Suprapubic skin (tissue), 4 donors: ENCODE measurements at regions not wholly inside any gene's neighbourhood (a gene's known extent, or its start where the extent isn't known, plus 50 kb on each side); places are given as distances from the start of the nearest gene placed in this dataset.
"Not testable (repeated sequence)": the region's sequence is repeated elsewhere in the genome, so short reads cannot be mapped to it uniquely, and the experiment has no call there.

Source experiments
- DNase-seq, 2 donors: peaks; one replicate each; pipeline ENCODE4 v3.0.0-alpha.2; 2019; ENCODE audit warnings: low spot score in 2 of 2
- H3K27ac ChIP-seq: fragments of 200-600 bp; sonication (generic); one replicate; pipeline ENCODE4 v1.5.1; 2019
- H3K27me3 ChIP-seq: fragments of 200-600 bp; sonication (generic); one replicate; pipeline ENCODE4 v1.5.1; 2019
- H3K36me3 ChIP-seq: fragments of 200-600 bp; sonication (generic); one replicate; pipeline ENCODE4 v1.5.1; 2019
- H3K4me1 ChIP-seq: fragments of 200-600 bp; sonication (generic); one replicate; pipeline ENCODE4 v1.5.1; 2019
- H3K4me3 ChIP-seq: fragments of 200-600 bp; sonication (generic); one replicate; pipeline ENCODE4 v1.5.1; 2019; ENCODE audit warnings: mild to moderate bottlenecking
- H3K9me3 ChIP-seq: fragments of 200-600 bp; sonication (generic); one replicate; pipeline ENCODE4 v1.5.1; 2019
- EP300 ChIP-seq: sonication (generic); formaldehyde crosslinking; IDR thresholded peaks from one replicate; pipeline ENCODE4 v1.6.1; 2017; ENCODE audit warnings: antibody characterized with exemption
- POLR2A ChIP-seq, 2 donors: fragments of 450-650 bp; IDR thresholded peaks; one replicate each; pipeline ENCODE4 v1.6.1; 2017; ENCODE audit warnings: antibody characterized with exemption in 2 of 2, mild to moderate bottlenecking in 2 of 2, moderate library complexity in 2 of 2
- POLR2AphosphoS5 ChIP-seq, 3 donors: sonication (generic); formaldehyde crosslinking; IDR thresholded peaks; one replicate each; pipeline ENCODE4 v1.6.1; 2017; ENCODE audit warnings: antibody characterized with exemption in 3 of 3
- WGBS: methylation state at CpG from one replicate; pipeline ENCODE4 v1.1.5; 2018; 5-methylcytosine and 5-hydroxymethylcytosine counted together
- TF ChIP-seq, protein P1 (sequence below), 2 donors: fragments of 200-600 bp in 1 of 2; fragments of 450-650 bp in 1 of 2; sonication (generic) in 1 of 2; IDR thresholded peaks; one replicate each; pipeline ENCODE4 v1.5.1; 2016 to 2019; ENCODE audit warnings: antibody characterized with exemption in 2 of 2, mild to moderate bottlenecking in 1 of 2, moderate library complexity in 1 of 2

DNA sequence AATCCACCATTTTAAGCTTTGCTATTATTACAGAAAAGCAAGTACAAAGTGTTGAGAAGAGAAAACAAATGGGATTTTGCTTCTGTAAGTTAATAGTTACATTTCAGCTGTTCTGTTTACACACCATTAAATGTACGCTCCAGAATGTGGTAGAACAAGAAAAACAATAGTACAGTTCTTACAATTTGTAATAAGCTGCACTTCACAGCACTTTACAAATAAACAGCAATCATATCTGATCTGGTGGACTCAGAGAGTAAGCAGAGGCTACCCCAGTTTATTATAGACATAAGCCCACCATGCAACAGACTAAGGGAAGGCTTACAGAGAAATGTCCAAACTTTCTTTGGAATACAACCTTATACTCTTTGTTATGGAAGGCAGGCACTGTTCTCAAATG is 126.4 kb downstream of the OXSM start:
- Histone ChIP-seq H3K4me1 (no peaks in the 10 kb centered on the region), H3K9me3 (no peaks in the 10 kb centered on the region), H3K4me3 (no peak overlapping the region), H3K27me3 (no peaks in the 10 kb centered on the region), H3K36me3 (no peaks in the 10 kb centered on the region), H3K27ac (no peak overlapping the region)
- 0% methylated on average over 1 of the region's 1 CpG for WGBS
- DNase-seq, result no peak
- no peak for TF ChIP-seq EP300
- no peak for TF ChIP-seq POLR2AphosphoS5 (IDR thresholded peaks at IDR 0.05)
- TF ChIP-seq, protein P1, sequence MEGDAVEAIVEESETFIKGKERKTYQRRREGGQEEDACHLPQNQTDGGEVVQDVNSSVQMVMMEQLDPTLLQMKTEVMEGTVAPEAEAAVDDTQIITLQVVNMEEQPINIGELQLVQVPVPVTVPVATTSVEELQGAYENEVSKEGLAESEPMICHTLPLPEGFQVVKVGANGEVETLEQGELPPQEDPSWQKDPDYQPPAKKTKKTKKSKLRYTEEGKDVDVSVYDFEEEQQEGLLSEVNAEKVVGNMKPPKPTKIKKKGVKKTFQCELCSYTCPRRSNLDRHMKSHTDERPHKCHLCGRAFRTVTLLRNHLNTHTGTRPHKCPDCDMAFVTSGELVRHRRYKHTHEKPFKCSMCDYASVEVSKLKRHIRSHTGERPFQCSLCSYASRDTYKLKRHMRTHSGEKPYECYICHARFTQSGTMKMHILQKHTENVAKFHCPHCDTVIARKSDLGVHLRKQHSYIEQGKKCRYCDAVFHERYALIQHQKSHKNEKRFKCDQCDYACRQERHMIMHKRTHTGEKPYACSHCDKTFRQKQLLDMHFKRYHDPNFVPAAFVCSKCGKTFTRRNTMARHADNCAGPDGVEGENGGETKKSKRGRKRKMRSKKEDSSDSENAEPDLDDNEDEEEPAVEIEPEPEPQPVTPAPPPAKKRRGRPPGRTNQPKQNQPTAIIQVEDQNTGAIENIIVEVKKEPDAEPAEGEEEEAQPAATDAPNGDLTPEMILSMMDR (IDR thresholded peaks at IDR 0.05), result no peak
- no peak for TF ChIP-seq POLR2A (IDR thresholded peaks at IDR 0.05)

DNA sequence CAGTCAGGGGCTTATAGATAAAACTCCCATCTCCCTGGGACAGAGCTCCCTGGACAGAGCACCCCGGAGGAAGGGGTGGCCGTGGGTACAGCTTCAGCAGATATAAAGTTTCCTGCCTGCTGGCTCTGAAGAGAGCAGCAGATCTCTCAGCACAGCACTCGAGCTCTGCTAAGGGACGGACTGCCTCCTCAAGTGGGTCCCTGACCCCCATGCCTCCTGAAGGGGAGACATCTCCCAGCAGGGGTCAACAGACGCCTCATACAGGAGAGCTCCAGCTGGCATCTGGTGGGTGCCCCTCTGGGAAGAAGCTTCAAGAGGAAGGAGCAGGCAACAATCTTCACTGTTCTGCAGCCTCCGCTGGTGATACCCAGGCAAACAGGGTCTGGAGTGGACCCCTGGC is 142.1 kb downstream of the OXSM start:
- H3K27me3 ChIP-seq, H3K36me3 ChIP-seq, H3K9me3 ChIP-seq, H3K4me3 ChIP-seq, H3K4me1 ChIP-seq, H3K27ac ChIP-seq, DNase-seq: not testable (repeated sequence)
- 86% methylated on average over 1 of the region's 6 CpGs for WGBS

DNA sequence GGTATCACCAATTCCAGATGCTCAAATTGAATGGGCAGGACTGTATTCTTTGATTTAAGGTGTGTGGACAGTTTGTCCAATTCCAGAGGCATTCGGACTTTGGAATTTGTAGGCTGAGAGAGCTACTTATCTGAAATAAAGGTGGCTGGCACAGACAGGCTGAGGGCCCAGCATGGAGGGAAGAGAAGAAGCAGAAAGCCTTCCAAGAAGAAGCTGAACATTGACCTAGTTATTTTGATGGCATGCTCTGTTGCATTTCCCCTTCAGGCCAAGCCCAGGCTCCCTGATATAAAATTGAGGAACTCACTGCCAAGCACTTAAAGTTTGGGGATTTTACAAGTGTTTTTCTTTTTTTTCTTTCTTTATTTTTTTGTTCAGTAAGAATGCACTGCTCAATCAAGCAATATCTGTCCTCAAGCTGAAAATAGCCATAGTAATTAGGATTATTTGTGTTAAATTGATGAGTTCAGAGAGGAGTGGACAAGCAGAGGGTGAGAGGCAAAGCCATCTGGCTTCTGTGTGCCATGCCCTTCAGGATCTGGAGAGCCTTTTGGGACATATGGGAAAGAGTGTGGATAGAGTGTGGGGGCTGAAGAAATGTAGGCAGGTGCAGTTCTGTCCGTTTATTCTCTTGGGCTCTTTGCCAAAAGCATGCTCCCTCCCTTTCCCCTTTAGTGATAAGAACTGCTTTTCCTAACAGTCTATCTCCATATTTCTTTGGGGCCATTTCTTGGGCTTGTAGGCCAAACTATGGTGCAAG is 148.9 kb downstream of the OXSM start:
- 44% methylated on average over 2 of the region's 2 CpGs for WGBS
- H3K36me3 ChIP-seq, result no peaks in the 10 kb centered on the region
- no peaks in the 10 kb centered on the region for H3K27me3 ChIP-seq
- no peaks in the 10 kb centered on the region for H3K4me1 ChIP-seq
- H3K4me3 ChIP-seq, result no peak overlapping the region
- no peak for DNase-seq
- TF ChIP-seq, protein P1 (IDR thresholded peaks at IDR 0.05), result no peak
- no peak for TF ChIP-seq EP300
- no peak for TF ChIP-seq POLR2AphosphoS5 (IDR thresholded peaks at IDR 0.05)
- H3K27ac ChIP-seq, result no peak overlapping the region
- no peaks in the 10 kb centered on the region for H3K9me3 ChIP-seq

DNA sequence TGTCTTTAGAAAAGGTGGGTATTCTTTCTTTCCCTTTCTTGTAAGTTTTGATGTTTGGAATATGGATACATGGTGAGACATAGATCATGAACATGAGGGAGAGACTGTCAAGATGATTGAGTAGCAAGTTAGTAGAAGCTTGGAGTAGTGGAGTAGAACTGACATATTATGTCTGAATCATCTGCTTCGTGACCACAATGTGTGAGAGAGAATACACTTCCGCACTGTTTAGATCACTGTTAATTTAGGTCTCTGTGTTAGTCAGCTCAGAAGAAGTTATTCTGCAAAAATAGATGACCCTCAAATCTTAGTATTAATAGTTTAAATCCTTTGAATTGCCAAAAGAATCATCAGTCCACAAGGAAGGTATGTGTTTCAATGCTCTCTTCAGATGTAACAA is 151.0 kb downstream of the OXSM start:
- Histone ChIP-seq H3K9me3 (no peaks in the 10 kb centered on the region), H3K4me3 (no peak overlapping the region), H3K36me3 (no peaks in the 10 kb centered on the region), H3K4me1 (no peaks in the 10 kb centered on the region), H3K27ac (no peak overlapping the region), H3K27me3 (no peaks in the 10 kb centered on the region)
- no peak for DNase-seq
- TF ChIP-seq EP300, result no peak
- no peak for TF ChIP-seq POLR2A (IDR thresholded peaks at IDR 0.05)
- TF ChIP-seq, protein P1 (IDR thresholded peaks at IDR 0.05), result no peak
- TF ChIP-seq POLR2AphosphoS5 (IDR thresholded peaks at IDR 0.05), result no peak
- 96% methylated on average over 2 of the region's 2 CpGs for WGBS

DNA sequence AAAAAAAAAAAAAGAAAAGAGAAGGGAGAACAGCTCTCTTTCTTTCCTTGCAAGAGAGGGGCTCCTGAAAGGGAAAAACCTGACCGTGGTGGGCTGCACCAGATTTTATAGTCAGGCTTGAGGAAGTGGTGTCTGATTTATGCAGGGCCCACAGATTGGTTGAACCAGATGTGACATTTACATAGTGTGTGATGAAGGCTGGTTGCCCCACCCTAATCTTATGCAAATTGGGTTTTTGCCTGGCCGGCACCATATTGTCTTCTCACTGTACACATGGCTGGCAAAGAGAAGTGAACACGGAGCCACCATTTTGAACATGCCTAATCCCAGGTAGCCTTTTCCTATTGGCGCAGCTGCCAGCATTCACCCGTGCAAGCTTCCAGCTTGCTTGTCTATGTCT is 154.4 kb downstream of the OXSM start:
- 90% methylated on average over 5 of the region's 5 CpGs for WGBS
- Histone ChIP-seq H3K9me3 (no peaks in the 10 kb centered on the region), H3K4me3 (no peak overlapping the region), H3K4me1 (no peaks in the 10 kb centered on the region), H3K27ac (no peak overlapping the region), H3K27me3 (no peaks in the 10 kb centered on the region), H3K36me3 (no peaks in the 10 kb centered on the region)
- TF ChIP-seq, protein P1 (IDR thresholded peaks at IDR 0.05), result no peak
- no peak for TF ChIP-seq POLR2AphosphoS5 (IDR thresholded peaks at IDR 0.05)
- DNase-seq, result no peak

DNA sequence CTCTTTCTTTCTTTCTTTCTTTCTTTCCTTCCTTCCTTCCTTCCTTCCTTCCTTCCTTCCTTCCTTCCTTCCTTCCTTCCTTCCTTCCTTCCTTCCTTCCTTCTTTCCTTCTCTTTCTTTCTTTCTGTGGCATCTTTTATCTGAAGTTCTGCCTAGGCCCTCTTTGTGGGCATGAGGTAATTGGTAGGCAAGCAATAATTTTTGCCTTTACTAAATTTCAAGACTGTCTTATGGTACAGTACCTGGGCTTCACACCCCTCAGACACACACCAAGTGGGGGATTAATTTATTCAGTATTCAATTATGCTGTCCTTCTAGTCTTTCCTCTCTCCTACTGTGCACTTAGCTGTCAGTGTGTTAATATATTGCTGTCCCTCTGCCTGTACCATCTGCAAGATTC is 155.5 kb downstream of the OXSM start:
- no peaks in the 10 kb centered on the region for H3K9me3 ChIP-seq
- H3K4me3 ChIP-seq, result no peak overlapping the region
- H3K27me3 ChIP-seq, result no peaks in the 10 kb centered on the region
- no peak overlapping the region for H3K27ac ChIP-seq
- no peaks in the 10 kb centered on the region for H3K36me3 ChIP-seq
- H3K4me1 ChIP-seq, result no peaks in the 10 kb centered on the region
- TF ChIP-seq EP300, result no peak
- TF ChIP-seq POLR2A (IDR thresholded peaks at IDR 0.05), result no peak
- TF ChIP-seq POLR2AphosphoS5 (IDR thresholded peaks at IDR 0.05), result no peak
- TF ChIP-seq, protein P1 (IDR thresholded peaks at IDR 0.05), result no peak
- DNase-seq, result no peak
